ENCODE measurements at regions not wholly inside any gene's neighbourhood (a gene's known extent, or its start where the extent isn't known, plus 50 kb on each side); places are given as distances from the start of the nearest gene placed in this dataset.

DNA sequence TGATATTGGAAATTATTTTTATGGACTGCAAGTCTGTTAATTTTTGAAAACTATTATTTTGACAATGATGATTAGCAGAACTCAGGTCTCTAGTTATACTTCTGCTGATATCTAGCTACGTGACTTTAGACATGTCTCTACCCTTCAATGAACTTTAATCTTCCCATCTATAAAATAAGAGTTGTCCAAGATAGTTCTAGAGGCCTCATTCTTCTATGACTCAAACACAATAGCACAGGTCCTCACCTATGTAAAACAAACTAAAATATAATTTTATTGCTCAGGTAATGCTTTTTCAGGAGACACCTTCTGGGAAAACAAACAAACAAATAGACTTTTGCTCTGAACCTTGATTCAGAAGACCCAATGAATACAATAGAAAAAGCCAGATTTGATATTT is 544.4 kb upstream of the SETBP1 start:
- BruUV-seq (replicated peaks): no TSS peak
- H3K4me1 ChIP-seq (ENCODE audit: insufficient read depth, low read length, poor library complexity, severe bottlenecking): no peaks in the 10 kb centered on the region
- no peak for TF ChIP-seq EZH2 (IDR thresholded peaks at IDR 0.05; ENCODE audit: borderline replicate concordance, low read depth, low read length, poor library complexity, severe bottlenecking)
- no peak for TF ChIP-seq CTCF (conservative IDR thresholded peaks at IDR 0.05; ENCODE audit: low read depth, low read length)
- intact Hi-C loops (cut with micrococcal nuclease; ENCODE audit: unreplicated experiment): loop anchor here (10.0 kb wide), 3 partner anchors 188 to 538 kb away; no protein-coding TSS in a partner anchor
- H3K27ac ChIP-seq (ENCODE audit: low read depth, low read length, poor library complexity, severe bottlenecking): no peak overlapping the region
- H3K9me3 ChIP-seq (ENCODE audit: low read depth, low read length, poor library complexity, severe bottlenecking): no peaks in the 10 kb centered on the region
- CTCF ChIA-PET: no interaction called here
- H3K4me3 ChIP-seq (ENCODE audit: low read depth, low read length, poor library complexity, severe bottlenecking): no peak overlapping the region
- no peaks in the 10 kb centered on the region for H3K27me3 ChIP-seq (replicated peaks; ENCODE audit: insufficient read depth, low read depth, low read length, poor library complexity)
- no peak for DNase-seq (ENCODE audit: low spot score)
- no peaks in the 10 kb centered on the region for H3K36me3 ChIP-seq (ENCODE audit: insufficient read depth, low read length, poor library complexity, severe bottlenecking)
- POLR2A ChIA-PET (ENCODE audit: low non-redundant PET): no interaction called here

- H3K9me3 ChIP-seq (ENCODE audit: low read depth, low read length, poor library complexity, severe bottlenecking): no peaks in the 10 kb centered on the region
- no peaks in the 10 kb centered on the region for H3K36me3 ChIP-seq (ENCODE audit: insufficient read depth, low read length, poor library complexity, severe bottlenecking)
- ChIA-PET POLR2A (ENCODE audit: low non-redundant PET) (interaction anchor here (0.7 kb wide), 1 partner anchor 24 kb away, joined by 4 read pairs; no protein-coding TSS in a partner anchor), CTCF (no interaction called here)
- no peak overlapping the region for H3K27ac ChIP-seq (ENCODE audit: low read depth, low read length, poor library complexity, severe bottlenecking)
- TF ChIP-seq EZH2 (IDR thresholded peaks at IDR 0.05; ENCODE audit: borderline replicate concordance, low read depth, low read length, poor library complexity, severe bottlenecking): no peak
- no peak for TF ChIP-seq CTCF (conservative IDR thresholded peaks at IDR 0.05; ENCODE audit: low read depth, low read length)
- intact Hi-C loops (cut with micrococcal nuclease; ENCODE audit: unreplicated experiment): no loop called here
- no peaks in the 10 kb centered on the region for H3K4me1 ChIP-seq (ENCODE audit: insufficient read depth, low read length, poor library complexity, severe bottlenecking)
- no TSS peak for BruUV-seq (replicated peaks)
- H3K4me3 ChIP-seq (ENCODE audit: low read depth, low read length, poor library complexity, severe bottlenecking): no peak overlapping the region
- no peak for DNase-seq (ENCODE audit: low spot score)
- H3K27me3 ChIP-seq (replicated peaks; ENCODE audit: insufficient read depth, low read depth, low read length, poor library complexity): no peaks in the 10 kb centered on the region
These were observed 537.6 kb upstream of the SETBP1 start for GRCh38 chr18:44143072-44143471.

GRCh38 chr18:44149706-44150105 is 531.0 kb upstream of the SETBP1 start:
- Histone ChIP-seq H3K4me3 (ENCODE audit: low read depth, low read length, poor library complexity, severe bottlenecking) (no peak overlapping the region), H3K36me3 (ENCODE audit: insufficient read depth, low read length, poor library complexity, severe bottlenecking) (no peaks in the 10 kb centered on the region), H3K27ac (ENCODE audit: low read depth, low read length, poor library complexity, severe bottlenecking) (no peak overlapping the region), H3K9me3 (ENCODE audit: low read depth, low read length, poor library complexity, severe bottlenecking) (no peaks in the 10 kb centered on the region), H3K4me1 (ENCODE audit: insufficient read depth, low read length, poor library complexity, severe bottlenecking) (no peaks in the 10 kb centered on the region), H3K27me3 (replicated peaks; ENCODE audit: insufficient read depth, low read depth, low read length, poor library complexity) (no peaks in the 10 kb centered on the region)
- TF ChIP-seq EZH2 (IDR thresholded peaks at IDR 0.05; ENCODE audit: borderline replicate concordance, low read depth, low read length, poor library complexity, severe bottlenecking) (no peak), CTCF (conservative IDR thresholded peaks at IDR 0.05; ENCODE audit: low read depth, low read length) (no peak)
- DNase-seq (ENCODE audit: low spot score): peak; percentile 33
- CTCF ChIA-PET: no interaction called here
- BruUV-seq (replicated peaks): no TSS peak
- POLR2A ChIA-PET (ENCODE audit: low non-redundant PET): no interaction called here
- intact Hi-C loops (cut with micrococcal nuclease; ENCODE audit: unreplicated experiment): no loop called here

Measured in A673 (cell line).